Natural killer cell treated with Interleukin-12 subunit alpha and Interleukin-12 subunit beta and Interleukin-15 and Interleukin-18, amount 100 ng/mL, for 72 hours (primary cell): ENCODE measurements at regions not wholly inside any gene's neighbourhood (a gene's known extent, or its start where the extent isn't known, plus 50 kb on each side); places are given as distances from the start of the nearest gene placed in this dataset.

Experiments used
- ATAC-seq, 2 donors: fragments of 150-1000 bp; cut with Tn5 transposase in 1 of 2; sonication (Bioruptor Pico), chemical (Tn5 transposase) in 1 of 2; 2 replicates each; pipeline ENCODE4 v1.10.0; 2021
- DNase-seq: peaks from one replicate; pipeline ENCODE4 v3.0.0; 2022; ENCODE audit warnings: low spot score
- H3K27ac Mint-ChIP-seq, 2 donors: 1 replicate in 1 of 2; 2 replicates in 1 of 2; pipeline ENCODE4 v1.8.0; 2022; ENCODE audit warnings: mixed read lengths in 2 of 2, mild to moderate bottlenecking in 1 of 2, moderate library complexity in 1 of 2
- H3K27me3 Mint-ChIP-seq, 2 donors: 1 replicate in 1 of 2; 2 replicates in 1 of 2; pipeline ENCODE4 v1.8.0; 2022; ENCODE audit warnings: mixed read lengths in 2 of 2
- H3K36me3 Mint-ChIP-seq: one replicate; pipeline ENCODE4 v1.8.0; 2022; ENCODE audit warnings: mixed read lengths
- H3K4me1 Mint-ChIP-seq, 2 donors: 1 replicate in 1 of 2; 2 replicates in 1 of 2; pipeline ENCODE4 v1.8.0; 2022; ENCODE audit warnings: low read depth in 2 of 2, mixed read lengths in 2 of 2, mild to moderate bottlenecking in 1 of 2
- H3K4me3 Mint-ChIP-seq: one replicate; pipeline ENCODE4 v1.8.0; 2022; ENCODE audit warnings: mixed read lengths
- H3K9me3 Mint-ChIP-seq: 2 replicates; pipeline ENCODE4 v1.8.0; 2022; ENCODE audit warnings: mixed read lengths

- Mint-ChIP-seq H3K4me3 (no peak overlapping the region), H3K27ac (no peak overlapping the region), H3K9me3 (peaks cover 13% of the 10 kb centered on the region), H3K4me1 (no peaks in the 10 kb centered on the region), H3K27me3 (no peaks in the 10 kb centered on the region), H3K36me3 (no peaks in the 10 kb centered on the region)
- ATAC-seq = no peak
- DNase-seq = no peak
Measured at GRCh38 chr3:162014284-162014683, 517.7 kb downstream of the OTOL1 start.

- Mint-ChIP-seq H3K9me3 (peaks cover 12% of the 10 kb centered on the region), H3K4me3 (no peak overlapping the region), H3K36me3 (no peaks in the 10 kb centered on the region), H3K27me3 (no peaks in the 10 kb centered on the region), H3K4me1 (no peaks in the 10 kb centered on the region), H3K27ac (no peak overlapping the region)
- ATAC-seq = no peak
- DNase-seq = no peak
Measured at GRCh38 chr3:162015856-162016255, 519.2 kb downstream of the OTOL1 start.

- H3K27me3 Mint-ChIP-seq = no peaks in the 10 kb centered on the region
- no peak for ATAC-seq
- H3K27ac Mint-ChIP-seq = no peak overlapping the region
- DNase-seq = no peak
- no peaks in the 10 kb centered on the region for H3K4me1 Mint-ChIP-seq
- H3K36me3 Mint-ChIP-seq = no peaks in the 10 kb centered on the region
- no peak overlapping the region for H3K4me3 Mint-ChIP-seq
- H3K9me3 Mint-ChIP-seq = peaks cover 3% of the 10 kb centered on the region
Measured at GRCh38 chr3:162019817-162020216, 523.2 kb downstream of the OTOL1 start.

DNA sequence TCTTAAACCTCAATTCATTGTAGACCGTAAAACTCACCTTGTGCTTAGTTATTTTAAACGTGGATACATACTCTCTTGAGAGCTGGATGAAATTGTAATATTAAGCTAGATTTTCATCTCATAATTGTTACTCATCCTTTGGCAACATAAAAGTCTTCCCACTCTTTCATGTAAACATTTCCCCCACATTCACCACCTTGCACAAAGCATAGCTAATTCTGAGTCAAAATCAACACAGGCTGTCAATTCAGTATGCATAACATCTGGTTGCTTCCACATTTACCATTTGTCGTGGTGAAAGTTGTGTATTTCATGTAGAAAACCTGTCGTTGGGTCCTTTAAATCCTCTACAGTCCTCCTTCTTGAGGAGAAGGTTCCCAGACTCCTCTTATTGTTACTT, 524.6 kb downstream of the OTOL1 start:
- Mint-ChIP-seq H3K27me3 (no peaks in the 10 kb centered on the region), H3K4me1 (no peaks in the 10 kb centered on the region), H3K4me3 (no peak overlapping the region), H3K27ac (no peak overlapping the region), H3K36me3 (no peaks in the 10 kb centered on the region), H3K9me3 (peaks cover 5% of the 10 kb centered on the region)
- ATAC-seq (no peak), DNase-seq (no peak)

DNA sequence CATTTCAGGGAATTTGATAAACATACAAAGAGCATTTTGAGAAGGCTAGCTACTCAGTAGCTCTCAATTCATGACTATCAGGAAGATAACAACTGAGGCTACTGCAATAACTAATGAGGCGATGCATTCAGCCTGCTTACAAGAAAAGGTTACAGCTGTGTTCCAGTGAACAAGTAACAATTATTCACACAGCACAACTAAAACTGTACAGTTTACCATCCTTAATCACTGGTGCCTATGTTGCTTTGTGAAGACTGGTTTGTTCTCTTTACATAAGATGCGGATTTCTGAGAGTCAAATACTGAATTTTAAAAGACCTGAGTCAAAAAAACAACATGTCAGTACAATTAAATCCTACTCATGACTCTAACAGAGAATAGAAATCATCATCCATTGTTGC, 526.3 kb downstream of the OTOL1 start:
- ATAC-seq (no peak), DNase-seq (no peak)
- H3K4me3 Mint-ChIP-seq = no peak overlapping the region
- no peaks in the 10 kb centered on the region for H3K4me1 Mint-ChIP-seq
- no peak overlapping the region for H3K27ac Mint-ChIP-seq
- H3K9me3 Mint-ChIP-seq = peaks cover 9% of the 10 kb centered on the region
- no peaks in the 10 kb centered on the region for H3K27me3 Mint-ChIP-seq
- no peaks in the 10 kb centered on the region for H3K36me3 Mint-ChIP-seq

GRCh38 chr3:162029736-162030135, 533.1 kb downstream of the OTOL1 start:
- H3K4me1 Mint-ChIP-seq = no peaks in the 10 kb centered on the region
- no peak overlapping the region for H3K27ac Mint-ChIP-seq
- H3K9me3 Mint-ChIP-seq = peaks cover 22% of the 10 kb centered on the region
- no peaks in the 10 kb centered on the region for H3K27me3 Mint-ChIP-seq
- no peak for ATAC-seq
- DNase-seq = no peak
- H3K4me3 Mint-ChIP-seq = no peak overlapping the region
- no peaks in the 10 kb centered on the region for H3K36me3 Mint-ChIP-seq

DNA sequence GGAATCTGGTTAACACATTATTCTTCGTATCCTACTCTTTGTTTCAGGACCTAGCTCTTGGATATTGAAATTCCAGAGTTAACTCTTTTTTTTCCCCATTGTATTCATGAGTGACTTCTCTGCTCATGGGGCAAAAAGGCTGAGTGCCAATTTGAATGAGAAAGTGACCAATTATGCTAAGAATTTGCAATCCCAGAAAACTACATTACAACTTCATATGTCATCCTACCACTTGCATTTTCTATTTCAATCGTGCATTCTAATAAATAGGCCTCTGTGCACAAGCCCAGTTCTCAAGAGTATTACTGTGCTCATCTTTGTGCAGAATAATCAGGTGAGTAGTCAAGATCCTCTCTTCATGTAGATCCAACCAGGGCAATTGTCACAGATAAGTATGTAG, 537.8 kb downstream of the OTOL1 start:
- Mint-ChIP-seq H3K9me3 (peaks cover 16% of the 10 kb centered on the region), H3K36me3 (no peaks in the 10 kb centered on the region), H3K27ac (no peak overlapping the region), H3K4me3 (no peak overlapping the region), H3K27me3 (no peaks in the 10 kb centered on the region), H3K4me1 (no peaks in the 10 kb centered on the region)
- ATAC-seq = no peak
- DNase-seq = no peak

DNA sequence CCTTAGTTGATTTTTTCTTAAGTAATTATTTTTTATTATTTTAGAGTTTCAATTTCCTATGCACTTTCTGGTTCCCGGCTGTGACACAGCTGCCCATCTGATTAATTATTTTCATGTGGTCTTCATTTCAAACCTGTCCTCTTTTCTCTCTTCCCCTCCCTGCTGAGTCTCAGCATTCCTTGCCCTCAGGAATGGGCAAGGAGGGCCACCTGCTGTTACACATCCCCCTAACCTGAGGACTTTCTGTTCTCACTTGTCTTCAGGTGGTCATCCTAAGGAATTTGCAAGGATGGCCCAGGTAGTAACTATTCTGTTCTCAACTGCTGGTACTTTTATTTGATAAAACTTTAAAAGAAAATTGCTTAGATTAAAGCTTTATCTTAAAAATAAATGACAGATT, 545.0 kb downstream of the OTOL1 start:
- no peak for ATAC-seq
- Mint-ChIP-seq H3K4me3 (no peak overlapping the region), H3K27ac (no peak overlapping the region)

DNA sequence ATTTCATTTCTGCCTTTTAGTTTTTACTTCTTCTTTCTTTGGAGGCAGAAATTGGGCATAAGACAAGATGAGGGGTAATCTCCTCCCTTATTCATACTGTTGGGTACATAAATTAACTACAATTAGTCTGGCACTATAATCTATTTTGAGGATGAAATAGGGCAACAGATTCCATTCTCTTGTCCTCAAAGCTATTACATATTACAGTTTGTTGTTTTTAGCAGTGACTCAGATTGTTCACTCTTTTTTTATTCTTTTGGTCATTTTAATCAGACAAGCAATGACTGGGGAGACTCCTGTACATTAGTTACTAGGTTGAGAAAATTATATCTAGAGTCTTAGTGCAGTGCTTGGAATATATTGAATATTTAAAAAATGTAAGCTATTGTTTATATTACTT, 556.0 kb downstream of the OTOL1 start:
- Mint-ChIP-seq H3K27me3 (no peaks in the 10 kb centered on the region), H3K4me3 (no peak overlapping the region), H3K4me1 (no peaks in the 10 kb centered on the region), H3K9me3 (peaks cover 13% of the 10 kb centered on the region), H3K36me3 (peaks cover 7% of the 10 kb centered on the region), H3K27ac (no peak overlapping the region)
- ATAC-seq (no peak), DNase-seq (no peak)

More for the DNA sequence above, 545.0 kb downstream of the OTOL1 start:
- H3K36me3 Mint-ChIP-seq = no peaks in the 10 kb centered on the region
- no peaks in the 10 kb centered on the region for H3K27me3 Mint-ChIP-seq
- no peak for DNase-seq
- H3K4me1 Mint-ChIP-seq = no peaks in the 10 kb centered on the region
- no peaks in the 10 kb centered on the region for H3K9me3 Mint-ChIP-seq

- no peaks in the 10 kb centered on the region for H3K36me3 Mint-ChIP-seq
- peaks cover 11% of the 10 kb centered on the region for H3K9me3 Mint-ChIP-seq
- no peak for ATAC-seq
- H3K27ac Mint-ChIP-seq = no peak overlapping the region
- H3K4me3 Mint-ChIP-seq = no peak overlapping the region
- H3K27me3 Mint-ChIP-seq = no peaks in the 10 kb centered on the region
- no peaks in the 10 kb centered on the region for H3K4me1 Mint-ChIP-seq
- no peak for DNase-seq
Measured at GRCh38 chr3:162072656-162073164, 576.1 kb downstream of the OTOL1 start.

GRCh38 chr3:162073422-162073975, 576.9 kb downstream of the OTOL1 start:
- no peaks in the 10 kb centered on the region for H3K36me3 Mint-ChIP-seq
- ATAC-seq (no peak), DNase-seq (no peak)
- H3K27me3 Mint-ChIP-seq = no peaks in the 10 kb centered on the region
- H3K4me1 Mint-ChIP-seq = no peaks in the 10 kb centered on the region
- H3K9me3 Mint-ChIP-seq = peaks cover 11% of the 10 kb centered on the region
- no peak overlapping the region for H3K27ac Mint-ChIP-seq
- H3K4me3 Mint-ChIP-seq = no peak overlapping the region

DNA sequence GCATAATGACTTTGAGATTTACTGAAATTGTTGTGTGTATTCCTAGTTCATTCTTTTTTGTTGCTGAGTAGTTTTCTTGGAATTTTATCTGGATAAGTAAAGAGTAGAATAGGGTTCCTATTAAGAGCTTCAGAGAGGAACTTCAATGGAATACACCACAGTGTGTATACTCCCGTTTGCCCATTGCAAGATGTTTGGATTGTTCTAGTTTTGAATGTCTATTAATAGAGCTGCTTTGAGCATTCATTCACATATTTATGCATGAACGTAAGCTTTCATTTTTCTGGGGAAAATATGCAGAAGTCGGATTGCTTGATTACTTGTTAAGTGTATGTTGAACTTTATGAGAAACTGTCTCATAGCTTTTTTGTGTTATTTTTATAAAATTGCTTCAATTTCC, 580.5 kb downstream of the OTOL1 start:
- H3K36me3 Mint-ChIP-seq = no peaks in the 10 kb centered on the region
- no peak overlapping the region for H3K27ac Mint-ChIP-seq
- H3K4me1 Mint-ChIP-seq = no peaks in the 10 kb centered on the region
- ATAC-seq = no peak
- no peak overlapping the region for H3K4me3 Mint-ChIP-seq
- H3K9me3 Mint-ChIP-seq = peaks cover 9% of the 10 kb centered on the region
- H3K27me3 Mint-ChIP-seq = no peaks in the 10 kb centered on the region
- DNase-seq = no peak

DNA sequence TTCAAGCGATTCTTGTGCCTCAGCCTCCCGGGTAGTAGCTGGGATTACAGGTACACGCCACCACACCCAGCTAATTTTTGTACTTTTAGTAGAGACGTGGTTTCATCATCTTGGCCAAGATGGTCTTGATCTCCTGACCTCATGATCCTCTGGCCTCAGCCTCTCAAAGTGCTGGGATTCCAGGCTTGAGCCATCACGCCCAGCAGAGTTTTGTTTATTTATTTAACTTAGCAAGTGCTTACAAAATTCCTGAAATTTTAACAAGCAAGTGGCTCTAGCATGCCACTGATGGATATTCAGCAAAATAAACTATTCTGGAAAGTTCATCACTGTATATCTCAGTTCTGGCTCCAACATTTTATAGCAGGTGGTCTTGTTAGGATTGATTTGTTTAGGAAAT, 585.9 kb downstream of the OTOL1 start:
- no peaks in the 10 kb centered on the region for H3K27me3 Mint-ChIP-seq
- H3K9me3 Mint-ChIP-seq = peaks cover 7% of the 10 kb centered on the region
- no peaks in the 10 kb centered on the region for H3K4me1 Mint-ChIP-seq
- no peak for ATAC-seq
- H3K27ac Mint-ChIP-seq = no peak overlapping the region
- no peak for DNase-seq
- no peak overlapping the region for H3K4me3 Mint-ChIP-seq
- no peaks in the 10 kb centered on the region for H3K36me3 Mint-ChIP-seq

DNA sequence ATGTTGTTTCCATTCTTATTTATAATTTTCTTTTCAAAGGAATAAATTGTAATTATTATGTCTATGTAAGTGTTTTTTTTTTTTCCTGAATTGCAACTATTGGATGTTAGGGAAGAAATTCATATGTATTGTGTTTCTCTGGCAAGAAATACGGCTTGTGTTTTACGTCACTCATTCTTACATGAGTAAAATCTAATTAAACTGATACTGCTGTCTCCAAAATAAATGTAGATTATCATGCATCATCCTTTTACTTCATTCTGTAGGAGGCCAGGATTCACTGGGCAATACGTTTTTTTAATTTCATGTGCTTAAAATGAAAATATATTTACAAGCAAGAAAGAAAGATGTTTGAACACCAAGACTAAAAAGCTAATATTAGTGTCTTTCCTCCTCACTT, 590.8 kb downstream of the OTOL1 start:
- Mint-ChIP-seq H3K36me3 (peaks cover 4% of the 10 kb centered on the region), H3K4me3 (no peak overlapping the region), H3K9me3 (peaks cover 16% of the 10 kb centered on the region), H3K27ac (no peak overlapping the region), H3K27me3 (no peaks in the 10 kb centered on the region), H3K4me1 (no peaks in the 10 kb centered on the region)
- DNase-seq (no peak), ATAC-seq (no peak)

- Mint-ChIP-seq H3K27me3 (no peaks in the 10 kb centered on the region), H3K9me3 (peaks cover 18% of the 10 kb centered on the region), H3K36me3 (peaks cover 4% of the 10 kb centered on the region), H3K4me1 (no peaks in the 10 kb centered on the region), H3K27ac (no peak overlapping the region), H3K4me3 (no peak overlapping the region)
- DNase-seq = no peak
- no peak for ATAC-seq
Measured at GRCh38 chr3:162092751-162093150, 596.1 kb downstream of the OTOL1 start.
